ENCODE measurements at regions not wholly inside any gene's neighbourhood (a gene's known extent, or its start where the extent isn't known, plus 50 kb on each side); places are given as distances from the start of the nearest gene placed in this dataset.

DNA sequence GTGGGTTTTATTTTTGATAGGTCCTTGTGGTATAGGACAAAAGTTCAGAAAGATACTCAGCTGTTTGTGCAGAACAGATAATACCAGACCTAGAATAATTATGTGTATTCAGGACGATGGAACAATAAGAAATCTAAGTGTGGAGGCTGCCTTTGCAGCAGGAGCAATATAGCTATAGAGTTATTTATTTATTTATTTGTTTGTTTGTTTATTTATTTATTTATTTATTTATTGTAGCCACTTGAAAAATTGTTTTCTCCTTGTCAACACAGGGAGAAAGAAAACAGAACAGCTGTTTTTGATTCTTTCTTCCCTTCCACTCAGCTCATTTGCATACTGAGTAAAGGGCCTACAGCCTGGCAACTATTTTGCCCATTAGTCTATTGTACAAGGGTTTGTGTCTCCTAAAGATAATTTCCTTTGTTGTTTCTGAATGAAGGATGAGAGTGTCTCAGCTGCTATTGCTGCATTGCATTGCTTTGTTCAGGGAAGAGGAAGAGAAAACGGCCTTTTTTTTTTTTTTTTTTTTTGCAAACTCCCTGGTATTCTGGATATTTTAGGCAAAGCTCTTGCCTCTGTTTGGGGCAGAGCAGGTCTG lies 56.0 kb upstream of the ESX1 start:
- Mint-ChIP-seq H3K27me3 (no peaks in the 10 kb centered on the region), H3K36me3 (no peaks in the 10 kb centered on the region), H3K9me3 (no peaks in the 10 kb centered on the region), H3K4me3 (no peak overlapping the region), H3K27ac (no peak overlapping the region), H3K4me1 (ENCODE audit: unreplicated experiment) (peaks cover 7% of the 10 kb centered on the region)
- DNase-seq (ENCODE audit: extremely low spot score, unreplicated experiment), result no peak
- no peak for TF ChIP-seq CTCF (conservative IDR thresholded peaks at IDR 0.05)

DNA sequence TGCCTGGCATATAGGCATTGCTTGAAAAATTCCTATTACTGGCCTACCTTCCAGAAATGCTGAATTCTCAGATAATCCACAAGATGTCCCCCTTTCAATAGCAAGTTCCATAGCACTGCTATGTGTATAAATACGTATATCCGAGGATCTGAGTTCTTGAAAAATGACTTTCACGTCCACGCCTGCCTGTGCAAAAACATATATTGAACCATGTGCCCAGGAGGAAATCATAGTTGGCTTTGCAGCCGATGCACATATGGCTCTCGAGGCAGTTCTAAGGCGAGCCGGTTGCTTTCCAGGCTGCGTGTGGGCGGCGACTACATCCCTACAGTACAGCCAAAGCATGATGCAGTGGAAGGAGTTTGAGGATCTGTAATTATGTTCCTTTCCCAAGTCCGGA lies 55.4 kb upstream of the ESX1 start:
- Mint-ChIP-seq H3K27ac (no peak overlapping the region), H3K4me3 (peak overlapping the region; percentile 28)
- DNase-seq (ENCODE audit: extremely low spot score, unreplicated experiment), result no peak

DNA sequence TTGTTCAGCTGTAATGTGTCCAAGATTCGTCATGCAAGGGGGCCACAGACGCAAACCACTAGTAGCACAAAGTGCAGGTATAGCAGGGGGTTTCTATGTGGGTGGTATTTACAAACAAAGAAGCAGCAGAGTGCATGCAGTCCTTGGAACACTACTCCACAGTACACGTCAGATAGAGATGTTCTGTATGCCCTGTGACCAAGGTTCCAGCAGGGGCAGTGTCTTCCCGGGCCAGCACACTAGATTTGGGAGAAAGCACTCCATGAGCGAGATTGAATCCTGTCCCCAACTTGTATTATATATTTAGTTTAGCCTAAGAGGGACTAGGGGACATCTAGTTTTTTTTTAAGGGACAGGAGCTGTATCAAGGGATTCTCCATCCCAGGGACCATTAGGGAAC lies 54.4 kb upstream of the ESX1 start:
- H3K27ac Mint-ChIP-seq, result no peak overlapping the region
- no peak for DNase-seq (ENCODE audit: extremely low spot score, unreplicated experiment)
- no peaks in the 10 kb centered on the region for H3K9me3 Mint-ChIP-seq
- peak; percentile 39 for TF ChIP-seq CTCF (conservative IDR thresholded peaks at IDR 0.05)
- no peaks in the 10 kb centered on the region for H3K36me3 Mint-ChIP-seq
- peaks cover 7% of the 10 kb centered on the region for H3K4me1 Mint-ChIP-seq (ENCODE audit: unreplicated experiment)
- no peaks in the 10 kb centered on the region for H3K27me3 Mint-ChIP-seq
- no peak overlapping the region for H3K4me3 Mint-ChIP-seq

More for the DNA sequence above, 55.4 kb upstream of the ESX1 start:
- no peaks in the 10 kb centered on the region for H3K9me3 Mint-ChIP-seq
- H3K4me1 Mint-ChIP-seq (ENCODE audit: unreplicated experiment), result peaks cover 7% of the 10 kb centered on the region
- no peaks in the 10 kb centered on the region for H3K27me3 Mint-ChIP-seq
- no peaks in the 10 kb centered on the region for H3K36me3 Mint-ChIP-seq
- peak; percentile 48 for TF ChIP-seq CTCF (conservative IDR thresholded peaks at IDR 0.05)

DNA sequence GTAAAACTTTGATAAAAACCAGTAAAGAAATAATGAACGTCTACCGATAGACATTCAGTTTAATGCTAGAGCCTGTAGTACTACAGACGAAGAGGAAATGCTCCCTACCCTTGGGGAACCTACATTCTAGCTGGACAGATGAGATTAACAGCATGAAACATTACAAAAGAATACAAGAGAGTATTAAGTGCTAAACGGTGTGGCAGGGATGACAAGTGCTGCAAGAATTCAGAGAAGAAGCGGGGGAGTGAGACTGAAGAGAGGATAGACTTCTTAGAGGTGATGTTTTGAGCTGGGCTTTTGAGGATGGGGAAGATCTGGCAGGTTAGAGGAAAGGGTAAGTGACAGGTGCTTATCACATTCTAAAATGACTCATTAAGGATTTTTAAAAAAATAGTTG lies 52.6 kb upstream of the ESX1 start:
- TF ChIP-seq CTCF (conservative IDR thresholded peaks at IDR 0.05), result no peak
- Mint-ChIP-seq H3K27ac (no peak overlapping the region), H3K4me3 (no peak overlapping the region), H3K4me1 (ENCODE audit: unreplicated experiment) (peaks cover 7% of the 10 kb centered on the region), H3K36me3 (no peaks in the 10 kb centered on the region), H3K27me3 (no peaks in the 10 kb centered on the region), H3K9me3 (no peaks in the 10 kb centered on the region)
- no peak for DNase-seq (ENCODE audit: extremely low spot score, unreplicated experiment)

GRCh38 chrX:104306180-104306579 lies 51.4 kb upstream of the ESX1 start:
- no peak overlapping the region for H3K27ac Mint-ChIP-seq
- DNase-seq (ENCODE audit: extremely low spot score, unreplicated experiment), result no peak
- no peak overlapping the region for H3K4me3 Mint-ChIP-seq
- TF ChIP-seq CTCF (conservative IDR thresholded peaks at IDR 0.05), result no peak
- peaks cover 7% of the 10 kb centered on the region for H3K4me1 Mint-ChIP-seq (ENCODE audit: unreplicated experiment)
- H3K27me3 Mint-ChIP-seq, result no peaks in the 10 kb centered on the region
- H3K9me3 Mint-ChIP-seq, result no peaks in the 10 kb centered on the region
- H3K36me3 Mint-ChIP-seq, result no peaks in the 10 kb centered on the region

All from type B pancreatic cell (in vitro differentiated cells).